Neuronal stem cell (in vitro differentiated cells): ENCODE measurements at regions not wholly inside any gene's neighbourhood (a gene's known extent, or its start where the extent isn't known, plus 50 kb on each side); places are given as distances from the start of the nearest gene placed in this dataset.

ENCODE experiments used
- DNase-seq: peaks from one replicate; pipeline ENCODE4 v3.0.0-alpha.2; 2013; ENCODE audit warnings: low spot score
- H2AFZ ChIP-seq: one replicate; pipeline ENCODE4 v1.6.1; 2013; ENCODE audit warnings: mild to moderate bottlenecking, low read length, inconsistent platforms
- H2AK5ac ChIP-seq: 2 replicates; pipeline ENCODE4 v1.6.1; 2013; ENCODE audit warnings: low read depth, mild to moderate bottlenecking, inconsistent platforms, low read length, moderate library complexity, mixed read lengths
- H2BK120ac ChIP-seq: 2 replicates; pipeline ENCODE4 v1.6.1; 2013; ENCODE audit warnings: low read depth, mild to moderate bottlenecking, inconsistent platforms, low read length, moderate library complexity, mixed read lengths
- H2BK12ac ChIP-seq: one replicate; pipeline ENCODE4 v1.6.1; 2013; ENCODE audit warnings: low read length, inconsistent platforms
- H2BK15ac ChIP-seq: 2 replicates; pipeline ENCODE4 v1.6.1; 2013; ENCODE audit warnings: mild to moderate bottlenecking, low read length, inconsistent platforms, mixed read lengths
- H2BK5ac ChIP-seq: one replicate; pipeline ENCODE4 v1.6.1; 2013; ENCODE audit warnings: inconsistent platforms, mild to moderate bottlenecking, low read length, moderate library complexity
- H3K14ac ChIP-seq: one replicate; pipeline ENCODE4 v1.6.1; 2013; ENCODE audit warnings: low read length, inconsistent platforms
- H3K18ac ChIP-seq: 2 replicates; pipeline ENCODE4 v1.6.1; 2013; ENCODE audit warnings: low read length, inconsistent platforms
- H3K23ac ChIP-seq: 2 replicates; pipeline ENCODE4 v1.6.1; 2013; ENCODE audit warnings: low read depth, mild to moderate bottlenecking, mixed read lengths, low read length, inconsistent platforms; ENCODE audit not compliant: poor library complexity
- H3K27ac ChIP-seq: replicated peaks from 3 replicates; pipeline ENCODE4 v1.5.1; 2013; ENCODE audit warnings: low read length, inconsistent platforms
- H3K27me3 ChIP-seq, 3 experiments: 2 replicates each; pipeline ENCODE4 v1.6.1; 2013; ENCODE audit warnings: low read length in 3 of 3, mild to moderate bottlenecking in 2 of 3, inconsistent platforms in 1 of 3, low read depth in 1 of 3, mixed read lengths in 1 of 3, moderate library complexity in 1 of 3; ENCODE audit not compliant: control insufficient read depth in 3 of 3, insufficient read depth in 3 of 3
- H3K36me3 ChIP-seq, 2 donors: replicated peaks in 1 of 2; 2 replicates each; pipeline ENCODE4 v1.6.1; 2013; ENCODE audit warnings: low read length in 2 of 2; ENCODE audit not compliant: control insufficient read depth in 2 of 2, insufficient read depth in 2 of 2
- H3K4ac ChIP-seq: 2 replicates; pipeline ENCODE4 v1.6.1; 2013; ENCODE audit warnings: inconsistent platforms, mild to moderate bottlenecking, low read length, moderate library complexity
- H3K4me1 ChIP-seq, 2 donors: 1 replicate in 1 of 2; 2 replicates in 1 of 2; pipeline ENCODE4 v1.6.1; 2013; ENCODE audit warnings: low read length in 2 of 2, low read depth in 1 of 2; ENCODE audit not compliant: control insufficient read depth in 2 of 2, insufficient read depth in 1 of 2
- H3K4me2 ChIP-seq: one replicate; pipeline ENCODE4 v1.6.1; 2013; ENCODE audit warnings: mild to moderate bottlenecking, low read length, inconsistent platforms; ENCODE audit not compliant: insufficient read depth, poor library complexity, severe bottlenecking
- H3K4me3 ChIP-seq, 2 donors: 2 replicates each; pipeline ENCODE4 v1.5.1; 2013; ENCODE audit warnings: low read length in 2 of 2, mild to moderate bottlenecking in 2 of 2, inconsistent platforms in 1 of 2, moderate library complexity in 1 of 2
- H3K79me1 ChIP-seq: one replicate; pipeline ENCODE4 v1.6.1; 2013; ENCODE audit warnings: low read depth, mild to moderate bottlenecking, inconsistent platforms, low read length, moderate library complexity
- H3K9ac ChIP-seq: one replicate; pipeline ENCODE4 v1.6.1; 2013; ENCODE audit warnings: mild to moderate bottlenecking, low read depth, low read length, inconsistent platforms; ENCODE audit not compliant: poor library complexity
- H3K9me3 ChIP-seq, 2 donors: replicated peaks in 1 of 2; 2 replicates each; pipeline versions ENCODE3 to v1.6.1; 2013; ENCODE audit warnings: low read length in 2 of 2, mild to moderate bottlenecking in 2 of 2, inconsistent platforms in 1 of 2, low read depth in 1 of 2, mixed read lengths in 1 of 2, moderate library complexity in 1 of 2; ENCODE audit not compliant: control insufficient read depth in 2 of 2, insufficient read depth in 1 of 2
- H4K8ac ChIP-seq: one replicate; pipeline ENCODE4 v1.6.1; 2013; ENCODE audit warnings: low read depth, mild to moderate bottlenecking, inconsistent platforms, low read length, moderate library complexity
- H4K91ac ChIP-seq: one replicate; pipeline ENCODE4 v1.6.1; 2013; ENCODE audit warnings: low read length, low read depth, mild to moderate bottlenecking, inconsistent platforms; ENCODE audit not compliant: poor library complexity
- WGBS, 2 donors: extraction: QIAGEN DNeasy Blood & Tissue Kit; methylation state at CpG; one replicate each; pipeline ENCODE4 v1.1.7; 2013; ENCODE audit warnings: missing lambda C conversion rate in 2 of 2, mixed read lengths in 1 of 2; ENCODE audit not compliant: insufficient read length in 2 of 2, insufficient replicate concordance in 1 of 2; ENCODE audit errors: extremely low coverage in 2 of 2; 5-methylcytosine and 5-hydroxymethylcytosine counted together

- Histone ChIP-seq H4K8ac (no peak overlapping the region), H3K23ac (no peak overlapping the region), H2BK5ac (no peak overlapping the region), H3K18ac (no peak overlapping the region), H3K27me3 (no peaks in the 10 kb centered on the region), H2AK5ac (no peak overlapping the region), H2BK12ac (no peak overlapping the region), H3K4me3 (no peak overlapping the region), H2AFZ (no peak overlapping the region), H3K9ac (no peak overlapping the region), H3K36me3 (no peaks in the 10 kb centered on the region), H3K79me1 (no peaks in the 10 kb centered on the region), H3K14ac (no peak overlapping the region), H4K91ac (no peak overlapping the region), H3K9me3 (no peaks in the 10 kb centered on the region), H2BK120ac (no peak overlapping the region), H2BK15ac (no peak overlapping the region), H3K4me1 (no peaks in the 10 kb centered on the region), H3K27ac (no peak overlapping the region), H3K4me2 (no peak overlapping the region), H3K4ac (no peak overlapping the region)
- no peak for DNase-seq
- WGBS, 2 donors = no CpG with 5 or more reads among the region's 1 CpG
Measured at GRCh38 chr12:40164034-40164433, 58.2 kb upstream of the SLC2A13 start.

DNA sequence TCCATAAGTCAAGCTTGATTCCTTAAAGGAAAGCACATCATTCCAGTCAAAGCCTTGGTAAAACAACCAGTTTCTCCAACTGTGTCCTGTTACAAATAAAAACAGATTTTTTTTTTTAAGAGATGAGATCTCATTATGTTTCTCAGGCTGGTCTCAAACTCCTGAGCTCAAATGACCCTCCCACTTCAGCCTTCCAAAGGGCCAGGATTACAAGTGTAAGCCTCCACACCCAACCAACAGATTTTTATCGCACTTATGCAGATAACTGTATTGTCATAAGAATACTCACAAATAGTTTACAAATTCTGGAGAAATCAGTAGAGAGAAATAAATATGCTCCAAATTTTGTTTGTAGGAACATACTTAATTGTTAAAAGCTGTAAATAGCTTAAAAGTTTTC is 56.2 kb upstream of the SLC2A13 start:
- DNase-seq = no peak
- Histone ChIP-seq H3K23ac (no peak overlapping the region), H2BK5ac (no peak overlapping the region), H3K36me3 (no peaks in the 10 kb centered on the region), H2BK120ac (no peak overlapping the region), H2BK15ac (no peak overlapping the region), H3K79me1 (no peaks in the 10 kb centered on the region), H3K9me3 (no peaks in the 10 kb centered on the region), H3K27me3 (no peaks in the 10 kb centered on the region), H3K14ac (no peak overlapping the region), H4K91ac (no peak overlapping the region), H3K4ac (no peak overlapping the region), H2BK12ac (no peak overlapping the region), H3K4me3 (no peak overlapping the region), H3K9ac (no peak overlapping the region), H4K8ac (no peak overlapping the region), H3K4me1 (peaks cover 0 to 2% of the 10 kb centered on the region in 2 donors), H3K18ac (no peak overlapping the region), H2AK5ac (no peak overlapping the region), H3K27ac (no peak overlapping the region), H2AFZ (no peak overlapping the region), H3K4me2 (no peak overlapping the region)
- no CpG with 5 or more reads among the region's 1 CpG for WGBS, 2 donors

- H2AK5ac ChIP-seq = no peak overlapping the region
- H3K4me1 ChIP-seq = peaks cover 0 to 5% of the 10 kb centered on the region in 2 donors
- H2BK15ac ChIP-seq = no peak overlapping the region
- H3K27me3 ChIP-seq = no peaks in the 10 kb centered on the region
- H3K9ac ChIP-seq = no peak overlapping the region
- H3K14ac ChIP-seq = no peak overlapping the region
- no peaks in the 10 kb centered on the region for H3K79me1 ChIP-seq
- H2AFZ ChIP-seq = peak overlapping the region; percentile 68
- no peak overlapping the region for H2BK120ac ChIP-seq
- no peaks in the 10 kb centered on the region for H3K36me3 ChIP-seq
- H3K4me2 ChIP-seq = no peak overlapping the region
- H3K4me3 ChIP-seq = no peak overlapping the region
- no peak overlapping the region for H4K8ac ChIP-seq
- no peak overlapping the region for H3K27ac ChIP-seq
- H3K4ac ChIP-seq = no peak overlapping the region
- no peak overlapping the region for H3K18ac ChIP-seq
- no peak overlapping the region for H2BK5ac ChIP-seq
- H3K9me3 ChIP-seq = no peaks in the 10 kb centered on the region
- WGBS, 2 donors = no CpG with 5 or more reads among the region's 1 CpG
- DNase-seq = no peak
- H2BK12ac ChIP-seq = no peak overlapping the region
- H3K23ac ChIP-seq = no peak overlapping the region
- no peak overlapping the region for H4K91ac ChIP-seq
Measured at GRCh38 chr12:40158592-40159111, 52.8 kb upstream of the SLC2A13 start.

DNA sequence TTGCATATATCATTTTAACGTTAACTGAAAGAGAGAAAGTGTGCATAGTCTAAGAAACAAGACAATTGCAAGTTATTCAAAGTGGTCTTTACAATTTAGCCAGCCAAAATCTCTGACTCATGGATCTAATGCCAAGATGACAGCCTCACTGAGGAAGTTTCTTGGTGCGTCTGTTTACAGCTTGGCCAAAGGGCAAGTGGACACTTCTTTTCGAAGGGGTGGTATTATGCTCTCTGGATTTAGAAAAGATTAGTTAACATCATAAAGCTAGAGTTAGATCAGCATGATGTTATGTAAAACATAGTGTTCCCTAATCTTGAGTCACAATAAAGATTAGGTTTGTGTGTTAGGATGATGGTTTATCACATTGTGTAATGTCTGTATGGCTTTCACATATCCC is 51.5 kb upstream of the SLC2A13 start:
- no peaks in the 10 kb centered on the region for H3K36me3 ChIP-seq
- no peak overlapping the region for H2AK5ac ChIP-seq
- no peak overlapping the region for H3K4ac ChIP-seq
- WGBS, 2 donors = no CpG with 5 or more reads among the region's 3 CpGs
- no peak overlapping the region for H3K27ac ChIP-seq
- no peak overlapping the region for H2BK5ac ChIP-seq
- H3K9me3 ChIP-seq = no peaks in the 10 kb centered on the region
- H3K14ac ChIP-seq = no peak overlapping the region
- no peak overlapping the region for H2AFZ ChIP-seq
- H4K8ac ChIP-seq = no peak overlapping the region
- DNase-seq = no peak
- H2BK120ac ChIP-seq = no peak overlapping the region
- no peak overlapping the region for H3K4me3 ChIP-seq
- H2BK15ac ChIP-seq = no peak overlapping the region
- H3K9ac ChIP-seq = no peak overlapping the region
- no peak overlapping the region for H3K23ac ChIP-seq
- H4K91ac ChIP-seq = no peak overlapping the region
- no peak overlapping the region for H2BK12ac ChIP-seq
- H3K4me1 ChIP-seq = peaks cover 0 to 5% of the 10 kb centered on the region in 2 donors
- no peaks in the 10 kb centered on the region for H3K79me1 ChIP-seq
- H3K4me2 ChIP-seq = no peak overlapping the region
- no peak overlapping the region for H3K18ac ChIP-seq
- no peaks in the 10 kb centered on the region for H3K27me3 ChIP-seq
